GM23248 (cell line): ENCODE measurements at regions not wholly inside any gene's neighbourhood (a gene's known extent, or its start where the extent isn't known, plus 50 kb on each side); places are given as distances from the start of the nearest gene placed in this dataset.

Experiments used
- EZH2 ChIP-seq: fragments of 200-600 bp; sonication (generic); IDR thresholded peaks from 2 replicates; pipeline ENCODE4 v1.6.1; 2018; ENCODE audit warnings: antibody characterized with exemption, mild to moderate bottlenecking; ENCODE audit not compliant: insufficient read depth, poor library complexity, severe bottlenecking
- EZH2phosphoT487 ChIP-seq: fragments of 200-600 bp; sonication (generic); IDR thresholded peaks from 2 replicates; pipeline ENCODE4 v1.6.1; 2018; ENCODE audit warnings: antibody characterized with exemption, moderate library complexity, mild to moderate bottlenecking, low read depth; ENCODE audit not compliant: insufficient read depth

- no peak for TF ChIP-seq EZH2
- no peak for TF ChIP-seq EZH2phosphoT487
Measured at GRCh38 chrX:94908648-94909047, 1234.6 kb downstream of the FAM133A start.
